Hepatocyte (in vitro differentiated cells): ENCODE measurements at regions not wholly inside any gene's neighbourhood (a gene's known extent, or its start where the extent isn't known, plus 50 kb on each side); places are given as distances from the start of the nearest gene placed in this dataset.

Experiments used
- EZH2 ChIP-seq: fragments of 200-600 bp; sonication (generic); IDR thresholded peaks from 2 replicates; pipeline ENCODE4 v1.6.1; 2016; ENCODE audit warnings: antibody characterized with exemption, mild to moderate bottlenecking, borderline replicate concordance
- TF ChIP-seq, protein P1 (sequence below): fragments of 200-600 bp; sonication (generic); IDR thresholded peaks from 2 replicates; pipeline ENCODE4 v1.5.1; 2016; ENCODE audit warnings: antibody characterized with exemption, mild to moderate bottlenecking; ENCODE audit not compliant: poor library complexity

- TF ChIP-seq, protein P1, sequence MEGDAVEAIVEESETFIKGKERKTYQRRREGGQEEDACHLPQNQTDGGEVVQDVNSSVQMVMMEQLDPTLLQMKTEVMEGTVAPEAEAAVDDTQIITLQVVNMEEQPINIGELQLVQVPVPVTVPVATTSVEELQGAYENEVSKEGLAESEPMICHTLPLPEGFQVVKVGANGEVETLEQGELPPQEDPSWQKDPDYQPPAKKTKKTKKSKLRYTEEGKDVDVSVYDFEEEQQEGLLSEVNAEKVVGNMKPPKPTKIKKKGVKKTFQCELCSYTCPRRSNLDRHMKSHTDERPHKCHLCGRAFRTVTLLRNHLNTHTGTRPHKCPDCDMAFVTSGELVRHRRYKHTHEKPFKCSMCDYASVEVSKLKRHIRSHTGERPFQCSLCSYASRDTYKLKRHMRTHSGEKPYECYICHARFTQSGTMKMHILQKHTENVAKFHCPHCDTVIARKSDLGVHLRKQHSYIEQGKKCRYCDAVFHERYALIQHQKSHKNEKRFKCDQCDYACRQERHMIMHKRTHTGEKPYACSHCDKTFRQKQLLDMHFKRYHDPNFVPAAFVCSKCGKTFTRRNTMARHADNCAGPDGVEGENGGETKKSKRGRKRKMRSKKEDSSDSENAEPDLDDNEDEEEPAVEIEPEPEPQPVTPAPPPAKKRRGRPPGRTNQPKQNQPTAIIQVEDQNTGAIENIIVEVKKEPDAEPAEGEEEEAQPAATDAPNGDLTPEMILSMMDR: no peak
- TF ChIP-seq EZH2: no peak
Measured at GRCh38 chr1:55363268-55363667, 148.1 kb upstream of the USP24 start.
